AG04449 (cell line): ENCODE measurements at regions not wholly inside any gene's neighbourhood (a gene's known extent, or its start where the extent isn't known, plus 50 kb on each side); places are given as distances from the start of the nearest gene placed in this dataset.

ENCODE experiments used
- CTCF ChIA-PET: fragments of 350-600 bp; formaldehyde crosslinking; extraction: SDS; loops from one replicate; lab custom pipeline; 2021; ENCODE audit warnings: antibody characterized with exemption; lab: Yijun Ruan, JAX
- POLR2A ChIA-PET: fragments of 400-600, 350-600 bp; formaldehyde crosslinking; extraction: SDS; loops from one replicate; lab custom pipeline; 2020; ENCODE audit warnings: antibody characterized with exemption, inconsistent platforms; lab: Yijun Ruan, JAX
- DNase-seq: peaks from one replicate; pipeline ENCODE4 v3.0.0-alpha.2; 2010; ENCODE audit warnings: low read depth, low spot score
- H3K4me3 ChIP-seq: 2 replicates; pipeline ENCODE4 v1.5.1; 2011; ENCODE audit warnings: low read depth, mild to moderate bottlenecking, control low read depth, low read length
- TF ChIP-seq, protein P1 (sequence below): IDR thresholded peaks from one replicate; pipeline ENCODE4 v1.5.1; 2011; ENCODE audit warnings: mild to moderate bottlenecking, moderate library complexity, low read length, control low read depth, inconsistent platforms; ENCODE audit not compliant: insufficient read depth; ENCODE audit errors: missing control alignments

DNA sequence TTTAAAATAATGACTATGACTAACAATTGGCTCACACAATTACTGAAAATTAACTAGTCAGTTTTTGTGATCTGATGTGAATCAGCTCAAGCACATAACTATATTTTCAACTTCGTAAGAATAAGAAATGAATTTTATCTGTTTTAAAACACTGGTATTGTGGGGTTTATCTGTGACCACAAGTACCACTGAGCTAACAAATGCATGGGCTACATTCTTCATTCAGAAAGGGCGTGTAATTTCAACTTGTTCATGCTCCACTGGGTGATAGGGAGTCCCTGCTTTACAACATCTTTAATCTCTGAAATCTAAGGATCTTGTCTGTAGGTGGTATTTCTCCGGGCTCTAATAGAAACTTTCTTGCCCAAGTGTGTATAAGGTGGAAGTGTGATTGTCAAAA is 1311.5 kb upstream of the GJE1 start:
- ChIA-PET POLR2A (no interaction called here), CTCF (no interaction called here)
- TF ChIP-seq, protein P1, sequence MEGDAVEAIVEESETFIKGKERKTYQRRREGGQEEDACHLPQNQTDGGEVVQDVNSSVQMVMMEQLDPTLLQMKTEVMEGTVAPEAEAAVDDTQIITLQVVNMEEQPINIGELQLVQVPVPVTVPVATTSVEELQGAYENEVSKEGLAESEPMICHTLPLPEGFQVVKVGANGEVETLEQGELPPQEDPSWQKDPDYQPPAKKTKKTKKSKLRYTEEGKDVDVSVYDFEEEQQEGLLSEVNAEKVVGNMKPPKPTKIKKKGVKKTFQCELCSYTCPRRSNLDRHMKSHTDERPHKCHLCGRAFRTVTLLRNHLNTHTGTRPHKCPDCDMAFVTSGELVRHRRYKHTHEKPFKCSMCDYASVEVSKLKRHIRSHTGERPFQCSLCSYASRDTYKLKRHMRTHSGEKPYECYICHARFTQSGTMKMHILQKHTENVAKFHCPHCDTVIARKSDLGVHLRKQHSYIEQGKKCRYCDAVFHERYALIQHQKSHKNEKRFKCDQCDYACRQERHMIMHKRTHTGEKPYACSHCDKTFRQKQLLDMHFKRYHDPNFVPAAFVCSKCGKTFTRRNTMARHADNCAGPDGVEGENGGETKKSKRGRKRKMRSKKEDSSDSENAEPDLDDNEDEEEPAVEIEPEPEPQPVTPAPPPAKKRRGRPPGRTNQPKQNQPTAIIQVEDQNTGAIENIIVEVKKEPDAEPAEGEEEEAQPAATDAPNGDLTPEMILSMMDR: no peak
- DNase-seq: no peak
- no peak overlapping the region for H3K4me3 ChIP-seq

DNA sequence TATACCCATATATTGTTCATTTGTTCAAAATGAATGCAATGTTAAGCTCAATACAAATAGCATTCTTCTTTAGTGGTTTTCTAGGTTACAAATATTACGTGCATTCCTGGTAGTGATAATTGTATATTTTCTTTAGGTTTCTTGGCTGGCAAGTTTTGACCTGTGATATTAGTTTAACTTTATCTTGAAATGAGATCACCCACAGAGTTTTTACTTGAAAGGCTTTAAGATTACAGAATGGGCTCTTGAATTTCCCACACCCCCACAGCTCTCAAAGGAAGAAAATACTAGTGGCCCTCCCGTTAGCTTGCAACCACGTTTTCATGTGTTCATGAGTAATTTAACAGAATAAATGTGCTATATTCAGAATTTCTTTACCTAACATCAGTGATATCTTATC is 1315.5 kb upstream of the GJE1 start:
- no peak overlapping the region for H3K4me3 ChIP-seq
- CTCF ChIA-PET: no interaction called here

DNA sequence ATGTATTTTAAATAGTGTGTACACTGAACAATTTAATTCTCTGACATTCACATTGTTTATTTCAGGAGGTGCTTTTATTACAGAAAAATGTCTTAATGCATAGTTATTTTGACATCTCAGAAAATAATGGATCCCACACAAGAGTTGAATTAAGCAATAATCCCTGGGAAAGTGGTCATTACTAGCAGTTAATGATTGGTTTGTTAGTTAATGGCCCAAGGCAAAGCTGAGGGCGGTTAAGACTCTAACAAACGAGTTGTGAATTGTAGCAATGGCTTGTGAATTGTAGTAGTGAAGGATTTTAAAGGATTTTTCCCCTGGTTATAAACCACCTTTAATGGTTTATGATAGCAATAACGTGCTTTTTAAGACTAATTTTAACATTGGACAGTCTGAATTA is 1316.0 kb upstream of the GJE1 start:
- POLR2A ChIA-PET: no interaction called here
- no peak for DNase-seq
- no peak overlapping the region for H3K4me3 ChIP-seq
- CTCF ChIA-PET: no interaction called here
- TF ChIP-seq, protein P1: no peak

More for the DNA sequence above, 1315.5 kb upstream of the GJE1 start:
- POLR2A ChIA-PET: no interaction called here
- TF ChIP-seq, protein P1: no peak
- DNase-seq: no peak

DNA sequence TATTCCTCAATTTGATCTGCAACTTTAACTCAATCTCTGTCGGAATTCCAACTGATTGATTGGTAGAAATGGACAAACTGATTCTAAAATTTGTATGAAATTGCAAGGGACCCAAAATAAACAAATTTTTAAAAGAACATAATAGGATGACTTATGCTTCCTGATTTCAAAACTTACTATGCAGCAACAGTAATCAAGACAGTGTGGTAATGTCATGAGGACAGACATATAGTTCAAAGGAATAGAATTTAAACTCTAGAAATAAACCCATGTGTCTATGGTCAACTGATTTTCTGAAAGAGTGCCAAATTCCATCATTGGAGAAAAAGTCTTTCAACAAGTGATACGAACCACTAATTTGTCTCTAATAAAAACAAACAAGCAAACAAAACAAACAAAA is 1320.1 kb upstream of the GJE1 start:
- ChIA-PET CTCF (no interaction called here), POLR2A (no interaction called here)
- TF ChIP-seq, protein P1: no peak

DNA sequence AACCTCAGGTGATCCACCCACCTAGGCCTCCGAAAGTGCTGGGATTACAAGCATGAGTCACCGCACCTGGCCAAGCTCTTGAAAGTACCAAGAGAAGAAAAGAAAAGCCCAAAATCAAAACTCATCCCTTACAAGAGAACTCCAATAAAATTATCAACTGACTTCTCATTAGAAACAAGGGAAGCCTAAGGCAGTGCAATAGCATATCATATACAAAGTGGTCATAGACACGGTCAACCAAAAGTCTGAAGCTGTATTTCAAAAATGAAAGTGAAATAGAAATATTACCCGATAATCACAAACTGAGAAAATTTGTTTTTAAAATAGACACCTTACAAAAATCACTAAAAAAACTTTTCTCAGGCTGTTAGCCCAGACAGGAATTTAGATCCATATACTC is 1321.1 kb upstream of the GJE1 start:
- POLR2A ChIA-PET: no interaction called here

More for the DNA sequence above, 1320.1 kb upstream of the GJE1 start:
- no peak overlapping the region for H3K4me3 ChIP-seq
- no peak for DNase-seq

DNA sequence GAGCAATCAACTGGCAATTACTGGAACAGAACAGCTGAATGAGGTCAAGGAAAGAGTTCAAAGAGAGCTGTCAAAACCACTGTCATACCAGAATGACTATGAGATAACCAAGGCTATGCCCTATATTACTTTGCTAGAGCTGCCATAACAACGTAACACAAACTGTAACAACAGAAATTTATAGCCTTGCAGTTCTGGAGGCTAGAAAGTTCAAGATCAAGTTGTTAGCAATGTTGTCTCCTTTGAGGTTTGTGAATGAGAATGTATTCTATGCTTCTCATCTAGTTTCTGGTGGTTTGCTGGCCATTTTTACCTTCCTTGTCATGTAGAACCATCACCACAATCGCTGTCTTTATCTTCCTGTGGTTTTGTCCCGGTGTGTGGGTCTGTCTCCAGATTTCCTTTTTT is 1323.0 kb upstream of the GJE1 start:
- TF ChIP-seq, protein P1: no peak
- no peak overlapping the region for H3K4me3 ChIP-seq
- DNase-seq: no peak
- ChIA-PET CTCF (no interaction called here), POLR2A (no interaction called here)

More for the DNA sequence above, 1321.1 kb upstream of the GJE1 start:
- no peak for DNase-seq
- no peak overlapping the region for H3K4me3 ChIP-seq
- CTCF ChIA-PET: no interaction called here
- TF ChIP-seq, protein P1: no peak
